ENCODE measurements at regions not wholly inside any gene's neighbourhood (a gene's known extent, or its start where the extent isn't known, plus 50 kb on each side); places are given as distances from the start of the nearest gene placed in this dataset.

- no peak for TF ChIP-seq CTCF (IDR thresholded peaks at IDR 0.05)
Measured at GRCh38 chr16:65181071-65181561, 59.3 kb upstream of the CDH11 start.

GRCh38 chr16:65178151-65178550 lies 56.3 kb upstream of the CDH11 start:
- TF ChIP-seq CTCF (IDR thresholded peaks at IDR 0.05): no peak

- no peak for TF ChIP-seq CTCF (IDR thresholded peaks at IDR 0.05)
Measured at GRCh38 chr16:65176603-65177002, 54.7 kb upstream of the CDH11 start.

GRCh38 chr16:65172356-65172755 lies 50.5 kb upstream of the CDH11 start:
- TF ChIP-seq CTCF (IDR thresholded peaks at IDR 0.05): no peak
